ENCODE measurements at regions not wholly inside any gene's neighbourhood (a gene's known extent, or its start where the extent isn't known, plus 50 kb on each side); places are given as distances from the start of the nearest gene placed in this dataset.

- TF ChIP-seq GATA2 (IDR thresholded peaks at IDR 0.05; ENCODE audit: low read depth, low read length) (no peak), GATA3 (IDR thresholded peaks at IDR 0.05; ENCODE audit: low read depth, low read length) (no peak)
Observed at GRCh38 chr19:31152906-31153305, 196.3 kb downstream of the TSHZ3 start.
